ENCODE measurements at regions not wholly inside any gene's neighbourhood (a gene's known extent, or its start where the extent isn't known, plus 50 kb on each side); places are given as distances from the start of the nearest gene placed in this dataset.

GRCh38 chr3:168579010-168579409, 483.3 kb upstream of the GOLIM4 start:
- Mint-ChIP-seq H3K4me3 (ENCODE audit: unreplicated experiment) (no peak overlapping the region), H3K27ac (ENCODE audit: low read depth, unreplicated experiment) (no peak overlapping the region), H3K36me3 (ENCODE audit: insufficient read depth, unreplicated experiment) (no peaks in the 10 kb centered on the region), H3K4me1 (ENCODE audit: insufficient read depth, unreplicated experiment) (no peaks in the 10 kb centered on the region), H3K9me3 (ENCODE audit: unreplicated experiment) (no peaks in the 10 kb centered on the region), H3K27me3 (ENCODE audit: insufficient read depth, unreplicated experiment) (peaks cover 75% of the 10 kb centered on the region)
- CTCF ChIA-PET = no interaction called here
- intact Hi-C loops (cut with micrococcal nuclease) = no loop called here
- POLR2A ChIA-PET = no interaction called here
- no peak for TF ChIP-seq CTCF (IDR thresholded peaks at IDR 0.05; ENCODE audit: unreplicated experiment)
- BruUV-seq (replicated peaks) = no TSS peak
- no peak for DNase-seq (ENCODE audit: unreplicated experiment)

- Mint-ChIP-seq H3K27ac (ENCODE audit: low read depth, unreplicated experiment) (no peak overlapping the region), H3K4me1 (ENCODE audit: insufficient read depth, unreplicated experiment) (no peaks in the 10 kb centered on the region), H3K27me3 (ENCODE audit: insufficient read depth, unreplicated experiment) (peaks cover 63% of the 10 kb centered on the region), H3K4me3 (ENCODE audit: unreplicated experiment) (no peak overlapping the region), H3K9me3 (ENCODE audit: unreplicated experiment) (no peaks in the 10 kb centered on the region), H3K36me3 (ENCODE audit: insufficient read depth, unreplicated experiment) (no peaks in the 10 kb centered on the region)
- intact Hi-C loops (cut with micrococcal nuclease) = no loop called here
- DNase-seq (ENCODE audit: unreplicated experiment) = no peak
- CTCF ChIA-PET = no interaction called here
- TF ChIP-seq CTCF (IDR thresholded peaks at IDR 0.05; ENCODE audit: unreplicated experiment) = no peak
- POLR2A ChIA-PET = no interaction called here
- no TSS peak for BruUV-seq (replicated peaks)
These were observed 480.0 kb upstream of the GOLIM4 start for GRCh38 chr3:168575750-168576149.

- Mint-ChIP-seq H3K4me3 (ENCODE audit: unreplicated experiment) (no peak overlapping the region), H3K4me1 (ENCODE audit: insufficient read depth, unreplicated experiment) (no peaks in the 10 kb centered on the region), H3K9me3 (ENCODE audit: unreplicated experiment) (no peaks in the 10 kb centered on the region), H3K36me3 (ENCODE audit: insufficient read depth, unreplicated experiment) (no peaks in the 10 kb centered on the region), H3K27me3 (ENCODE audit: insufficient read depth, unreplicated experiment) (peaks cover 63% of the 10 kb centered on the region), H3K27ac (ENCODE audit: low read depth, unreplicated experiment) (no peak overlapping the region)
- intact Hi-C loops (cut with micrococcal nuclease) = no loop called here
- no peak for TF ChIP-seq CTCF (IDR thresholded peaks at IDR 0.05; ENCODE audit: unreplicated experiment)
- ChIA-PET POLR2A (no interaction called here), CTCF (no interaction called here)
- no TSS peak for BruUV-seq (replicated peaks)
- no peak for DNase-seq (ENCODE audit: unreplicated experiment)
These were observed 478.9 kb upstream of the GOLIM4 start for GRCh38 chr3:168574455-168575158.

- intact Hi-C loops (cut with micrococcal nuclease) = no loop called here
- Mint-ChIP-seq H3K4me3 (ENCODE audit: unreplicated experiment) (no peak overlapping the region), H3K9me3 (ENCODE audit: unreplicated experiment) (no peaks in the 10 kb centered on the region), H3K4me1 (ENCODE audit: insufficient read depth, unreplicated experiment) (no peaks in the 10 kb centered on the region), H3K27ac (ENCODE audit: low read depth, unreplicated experiment) (no peak overlapping the region), H3K27me3 (ENCODE audit: insufficient read depth, unreplicated experiment) (peaks cover 56% of the 10 kb centered on the region), H3K36me3 (ENCODE audit: insufficient read depth, unreplicated experiment) (no peaks in the 10 kb centered on the region)
- POLR2A ChIA-PET = no interaction called here
- CTCF ChIA-PET = no interaction called here
- DNase-seq (ENCODE audit: unreplicated experiment) = no peak
- TF ChIP-seq CTCF (IDR thresholded peaks at IDR 0.05; ENCODE audit: unreplicated experiment) = no peak
- no TSS peak for BruUV-seq (replicated peaks)
These were observed 474.9 kb upstream of the GOLIM4 start for GRCh38 chr3:168570404-168571155.
